ENCODE measurements at regions not wholly inside any gene's neighbourhood (a gene's known extent, or its start where the extent isn't known, plus 50 kb on each side); places are given as distances from the start of the nearest gene placed in this dataset.
A peak's percentile ranks its signal among the peaks of the same experiment; 100 is the strongest.
"Not testable (repeated sequence)": the region's sequence is repeated elsewhere in the genome, so short reads cannot be mapped to it uniquely, and the experiment has no call there.

- no peak for TF ChIP-seq CTCF (IDR thresholded peaks at IDR 0.05; ENCODE audit: low read depth, low read length, missing control alignments)
- DNase-seq (ENCODE audit: low read depth) = no peak
- H3K4me3 ChIP-seq (ENCODE audit: low read depth, low read length) = no peak overlapping the region
Observed at GRCh38 chr3:173287361-173287760, 110.2 kb upstream of the NLGN1 start.

GRCh38 chr3:173286507-173286906 is 111.0 kb upstream of the NLGN1 start:
- H3K4me3 ChIP-seq (ENCODE audit: low read depth, low read length); DNase-seq (ENCODE audit: low read depth): not testable (repeated sequence)

- no peak for DNase-seq (ENCODE audit: low read depth)
- no peak for TF ChIP-seq CTCF (IDR thresholded peaks at IDR 0.05; ENCODE audit: low read depth, low read length, missing control alignments)
Observed at GRCh38 chr3:173284301-173284700, 113.2 kb upstream of the NLGN1 start.

GRCh38 chr3:173275740-173276139 is 121.8 kb upstream of the NLGN1 start:
- TF ChIP-seq CTCF (IDR thresholded peaks at IDR 0.05; ENCODE audit: low read depth, low read length, missing control alignments) = peak; percentile 34
- H3K4me3 ChIP-seq (ENCODE audit: low read depth, low read length) = no peak overlapping the region
- DNase-seq (ENCODE audit: low read depth) = no peak

More at GRCh38 chr3:173284301-173284700, 113.2 kb upstream of the NLGN1 start:
- no peak overlapping the region for H3K4me3 ChIP-seq (ENCODE audit: low read depth, low read length)

- no peak for TF ChIP-seq CTCF (IDR thresholded peaks at IDR 0.05; ENCODE audit: low read depth, low read length, missing control alignments)
- no peak overlapping the region for H3K4me3 ChIP-seq (ENCODE audit: low read depth, low read length)
- no peak for DNase-seq (ENCODE audit: low read depth)
Observed at GRCh38 chr3:173273838-173274237, 123.7 kb upstream of the NLGN1 start.

- DNase-seq (ENCODE audit: low read depth) = no peak
- no peak overlapping the region for H3K4me3 ChIP-seq (ENCODE audit: low read depth, low read length)
- no peak for TF ChIP-seq CTCF (IDR thresholded peaks at IDR 0.05; ENCODE audit: low read depth, low read length, missing control alignments)
Observed at GRCh38 chr3:173268781-173269180, 127.7 kb upstream of the SPATA16 start.

GRCh38 chr3:173267716-173268115 is 126.7 kb upstream of the SPATA16 start:
- TF ChIP-seq CTCF (IDR thresholded peaks at IDR 0.05; ENCODE audit: low read depth, low read length, missing control alignments) = no peak
- H3K4me3 ChIP-seq (ENCODE audit: low read depth, low read length) = no peak overlapping the region
- DNase-seq (ENCODE audit: low read depth) = no peak

GRCh38 chr3:173266441-173266840 is 125.4 kb upstream of the SPATA16 start:
- no peak for DNase-seq (ENCODE audit: low read depth)
- no peak overlapping the region for H3K4me3 ChIP-seq (ENCODE audit: low read depth, low read length)
- TF ChIP-seq CTCF (IDR thresholded peaks at IDR 0.05; ENCODE audit: low read depth, low read length, missing control alignments) = no peak
